SIG-M5 treated with dmso at 0.1 percent for 504 hours (cell line): ENCODE measurements at regions not wholly inside any gene's neighbourhood (a gene's known extent, or its start where the extent isn't known, plus 50 kb on each side); places are given as distances from the start of the nearest gene placed in this dataset.

ENCODE experiments used
- DNase-seq: peaks from one replicate; lab custom pipeline; 2025; ENCODE audit not compliant: unreplicated experiment; lab: John Stamatoyannopoulos, UW

DNA sequence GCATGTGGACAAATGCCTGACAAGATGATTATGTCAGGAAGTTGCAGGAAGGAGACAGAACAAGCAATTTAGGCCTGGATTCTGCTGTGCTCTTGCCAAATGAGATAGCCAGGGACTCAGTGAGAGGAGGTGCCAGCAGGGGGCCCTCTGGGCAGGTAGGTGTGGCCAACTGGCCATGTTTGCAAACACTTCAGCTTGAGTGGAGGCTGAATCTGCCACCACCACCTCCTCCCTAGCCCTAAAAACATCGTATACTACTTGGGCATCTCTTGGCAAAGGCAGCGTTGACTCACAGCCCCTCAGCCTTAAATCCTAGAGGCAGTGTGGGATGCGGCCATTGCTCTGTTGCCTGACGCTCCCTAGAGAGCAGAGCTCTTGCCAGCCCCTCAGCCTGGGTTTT, 95.1 kb upstream of the PLET1 start:
- no peak for DNase-seq

DNA sequence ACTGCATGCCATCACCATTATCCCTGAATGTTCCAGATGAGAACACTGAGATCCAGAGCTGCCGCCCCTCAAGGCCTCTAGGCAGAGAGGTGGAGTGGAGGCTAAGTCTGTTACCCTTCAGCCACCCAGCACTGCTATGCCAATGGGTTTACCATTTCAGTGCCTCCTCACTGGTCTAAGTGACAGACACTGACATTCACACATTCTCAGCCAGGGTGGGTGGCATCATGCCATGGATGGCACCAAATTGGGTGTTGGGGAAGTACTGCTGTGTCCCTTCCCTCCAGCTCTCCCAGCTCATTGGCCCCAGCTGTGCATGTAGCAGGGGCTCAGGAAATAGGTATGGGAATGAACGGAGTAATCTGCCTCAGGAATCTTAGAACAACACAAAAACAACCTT, 96.8 kb upstream of the PLET1 start:
- no peak for DNase-seq

DNA sequence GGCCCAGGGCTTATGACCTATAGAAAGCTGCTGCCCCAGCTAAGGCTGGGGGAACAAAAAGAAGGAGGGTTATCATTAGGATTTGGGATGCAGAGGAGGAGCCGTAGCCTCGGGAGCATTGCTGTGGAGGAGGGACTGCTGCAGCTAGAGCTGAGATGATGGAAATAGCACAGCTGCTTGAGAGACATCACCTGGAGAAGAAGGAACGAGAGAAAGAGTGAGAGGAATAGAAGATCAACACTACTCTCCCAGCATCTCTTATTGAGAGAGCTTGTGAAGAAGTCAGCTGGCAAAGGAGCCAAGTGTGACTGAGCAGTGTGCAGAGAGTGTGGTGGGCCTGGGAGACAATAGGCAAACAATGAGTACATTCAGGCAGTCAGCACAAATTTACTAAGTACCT, 100.7 kb upstream of the PLET1 start:
- DNase-seq: no peak

DNA sequence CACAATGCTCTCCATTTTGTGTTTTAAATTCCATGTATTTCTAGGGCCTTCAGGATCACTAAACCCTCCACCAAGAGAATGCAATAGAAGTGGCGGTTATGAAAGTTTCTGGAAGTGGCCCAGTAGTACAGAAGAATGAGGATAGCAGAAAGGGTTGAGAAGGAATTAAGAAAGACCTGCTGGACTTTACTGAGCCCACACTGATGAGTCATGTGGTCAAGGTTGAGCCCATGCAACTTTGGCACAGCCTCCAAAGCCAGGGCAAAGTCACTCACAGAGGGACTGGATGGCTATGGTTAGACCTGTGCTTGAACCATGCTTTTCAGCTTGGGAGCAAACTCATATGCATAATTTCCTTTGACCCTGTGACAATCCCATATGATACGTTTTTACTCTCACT, 102.9 kb upstream of the PLET1 start:
- DNase-seq: no peak

DNA sequence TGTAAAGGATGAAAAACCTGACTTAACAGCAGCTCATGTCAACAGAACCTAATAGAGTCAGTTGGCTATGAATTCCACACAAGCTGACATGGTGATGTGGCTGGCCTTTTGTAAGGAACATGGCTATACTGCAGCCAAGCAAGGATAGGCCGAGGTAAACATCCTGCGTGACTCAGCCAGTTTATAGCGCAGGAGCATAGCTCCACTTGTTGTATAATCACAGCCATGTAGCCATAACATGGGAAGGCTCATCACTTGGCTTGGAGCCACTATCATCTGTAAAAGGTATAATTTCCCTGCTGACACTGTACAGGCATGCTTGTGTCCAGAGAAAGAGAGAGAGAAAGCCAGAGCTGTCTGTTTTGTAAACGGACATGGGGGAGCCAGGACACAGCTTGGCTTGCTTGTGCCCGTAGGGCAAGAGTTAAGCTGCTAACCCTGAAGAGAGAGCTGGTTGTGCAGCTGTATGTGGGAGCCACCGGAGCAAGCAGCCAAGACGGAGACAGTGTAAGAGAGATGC, 104.4 kb upstream of the PLET1 start:
- DNase-seq: no peak

DNA sequence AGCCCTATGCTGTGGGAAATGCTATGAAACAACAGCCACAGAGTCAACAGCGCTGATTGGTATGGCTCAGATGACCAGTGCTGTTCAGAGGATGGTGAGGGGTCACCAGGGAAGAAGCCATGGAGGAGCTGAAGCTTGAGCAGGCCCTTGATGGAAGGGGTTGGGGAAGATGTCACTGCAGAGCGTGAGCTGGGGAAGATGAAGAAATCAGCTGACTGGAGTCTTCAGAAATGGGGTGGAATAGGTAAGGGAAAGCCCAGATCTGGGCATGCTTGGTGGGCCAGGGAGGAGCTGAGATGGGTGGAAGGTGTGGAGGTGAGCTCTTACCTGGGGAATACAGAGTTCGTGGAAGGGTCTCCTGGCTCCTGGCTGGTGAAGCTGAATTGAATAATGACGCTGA, 105.4 kb upstream of the PLET1 start:
- DNase-seq: no peak

DNA sequence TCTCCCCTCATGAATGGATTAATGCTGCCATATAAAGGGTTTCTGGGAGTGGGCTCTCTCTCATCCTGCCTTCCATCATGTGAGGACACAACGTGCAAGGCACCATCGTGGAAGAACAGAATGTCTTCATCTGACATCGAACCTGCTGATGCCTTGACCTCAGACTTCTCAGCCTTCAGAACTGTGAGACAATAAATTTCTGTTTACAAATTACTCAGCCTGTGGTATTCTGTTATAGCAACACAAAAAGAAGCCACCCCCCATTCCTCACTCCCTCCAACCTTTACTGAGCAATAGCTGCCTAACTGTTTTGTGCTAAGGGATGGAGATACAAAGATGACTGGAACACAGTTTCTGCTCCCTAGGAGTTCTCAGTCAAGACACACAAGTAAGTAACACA, 106.1 kb upstream of the PLET1 start:
- DNase-seq: no peak

DNA sequence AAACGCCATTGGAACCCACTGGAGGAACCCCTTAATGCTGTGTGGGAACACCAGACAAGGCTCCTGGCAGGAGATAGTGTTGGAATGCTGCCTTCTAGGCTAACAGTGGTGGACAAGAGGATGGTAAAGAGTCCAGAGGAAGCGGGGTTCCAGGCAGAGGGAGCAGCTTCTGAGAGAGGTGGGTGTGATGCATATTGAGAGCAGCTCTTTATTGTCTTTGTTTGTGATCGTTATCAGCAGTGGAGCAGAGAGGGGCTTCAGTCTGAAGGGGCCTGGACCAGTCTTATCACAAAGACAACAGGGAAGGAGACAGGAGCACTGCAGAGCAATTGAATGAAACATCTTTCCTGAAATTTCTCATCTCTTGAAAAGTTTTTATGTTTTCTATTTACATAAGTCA, 106.8 kb upstream of the PLET1 start:
- DNase-seq: no peak

DNA sequence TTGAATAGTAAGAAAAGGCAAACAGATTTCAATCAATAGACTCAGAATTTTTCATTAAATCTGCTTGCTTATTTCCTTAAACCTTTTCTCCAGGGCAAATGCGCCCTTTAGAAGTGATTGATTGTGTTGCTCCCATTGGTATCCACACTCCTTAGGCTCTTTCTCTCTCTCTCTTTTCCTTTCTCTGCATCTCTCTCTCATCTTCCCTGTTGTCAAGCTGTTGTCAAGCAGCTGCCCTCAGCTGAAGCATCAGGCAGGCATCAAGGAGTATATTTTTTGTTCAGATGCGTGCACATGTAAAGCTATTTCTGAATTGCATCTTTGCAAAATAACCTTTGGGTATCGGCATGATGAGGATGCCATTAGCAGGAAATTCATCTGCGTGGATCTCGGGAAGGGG, 107.2 kb upstream of the PLET1 start:
- no peak for DNase-seq

DNA sequence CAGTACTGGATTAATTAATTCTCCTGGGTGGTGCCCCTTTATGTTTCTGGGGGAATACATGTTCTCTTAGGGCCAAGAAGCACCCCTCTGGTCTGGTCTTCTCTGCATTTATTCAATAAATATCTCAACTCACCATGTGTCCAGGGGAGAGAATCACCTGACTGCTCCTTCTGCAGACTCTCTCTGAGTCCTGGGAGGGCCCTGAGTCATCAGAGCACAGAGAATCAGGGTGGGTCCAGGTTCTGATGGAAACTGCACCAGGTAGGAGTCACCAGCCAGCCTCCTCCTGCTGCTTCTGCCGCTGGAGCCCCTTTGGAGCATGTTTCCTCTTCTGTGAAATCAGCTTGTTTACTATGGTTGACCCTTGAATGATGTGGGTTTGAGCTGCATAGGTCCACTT, 107.7 kb upstream of the PLET1 start:
- DNase-seq: no peak

DNA sequence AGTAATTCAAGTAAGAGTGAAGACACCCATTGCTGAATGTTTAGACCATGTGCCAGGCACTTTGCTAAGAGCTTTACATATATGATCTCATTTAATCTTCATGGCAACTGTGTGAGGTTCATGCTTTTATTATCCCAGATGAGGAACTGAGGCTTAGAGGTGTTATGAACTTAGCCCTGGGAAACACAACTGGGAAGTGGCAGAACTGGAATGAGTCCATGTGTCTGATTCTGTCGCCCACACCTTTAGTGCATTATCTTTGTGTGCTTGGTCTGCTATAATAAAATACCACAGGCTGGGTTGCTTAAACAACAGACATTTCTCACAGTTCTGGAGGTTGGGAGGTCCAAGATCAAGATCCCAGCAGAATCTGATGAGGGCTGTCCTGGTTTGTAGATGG, 108.7 kb upstream of the PLET1 start:
- DNase-seq: no peak

DNA sequence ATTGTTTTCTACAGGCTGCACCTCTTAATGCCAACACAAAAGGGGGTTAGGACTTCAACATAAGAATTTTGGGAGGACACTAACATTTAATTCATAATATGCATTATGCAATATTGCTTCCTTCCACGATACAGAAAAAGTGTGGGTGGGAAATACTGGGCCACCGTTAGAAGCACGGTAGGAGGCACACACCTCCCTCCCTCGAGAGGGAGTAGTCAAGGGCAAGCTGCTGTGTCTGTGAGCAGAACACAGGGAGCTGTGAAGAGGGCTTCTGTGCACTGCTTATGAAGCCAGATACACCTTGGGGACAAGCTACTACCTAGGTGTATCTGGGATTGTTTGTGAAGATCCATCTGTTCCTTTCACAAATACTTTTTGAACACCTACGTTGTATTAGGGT, 109.3 kb upstream of the PLET1 start:
- DNase-seq: no peak

DNA sequence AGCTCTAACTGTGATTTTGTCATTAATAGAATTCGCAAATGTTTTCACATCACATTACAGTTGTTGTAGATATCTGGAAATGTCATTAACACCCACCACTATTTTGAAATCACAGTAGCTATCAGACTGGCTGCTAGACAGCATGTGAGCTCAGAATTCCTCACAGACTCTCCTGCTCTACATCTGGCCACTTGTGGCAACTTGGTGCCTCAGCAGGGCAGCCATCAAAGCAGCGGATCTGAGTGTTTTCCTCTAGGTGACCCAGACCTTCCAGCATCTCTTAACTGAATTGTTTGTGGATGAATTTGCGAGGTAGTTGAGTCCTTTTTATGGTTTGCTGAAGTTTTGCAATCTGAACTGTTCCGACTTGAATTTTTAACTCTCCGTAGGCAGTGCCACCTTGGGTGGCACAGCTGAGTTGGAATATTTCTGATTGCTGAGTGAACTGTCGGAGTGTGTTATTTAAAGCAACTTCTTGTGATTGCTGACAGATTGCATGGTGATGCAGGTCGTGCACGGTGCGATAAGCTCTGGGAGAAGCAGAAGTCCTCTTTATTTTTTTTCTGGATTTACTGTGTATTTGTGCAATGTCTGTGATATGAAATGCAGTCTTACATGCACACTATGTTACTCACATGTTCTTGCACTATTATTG, 114.0 kb upstream of the PLET1 start:
- DNase-seq: no peak

DNA sequence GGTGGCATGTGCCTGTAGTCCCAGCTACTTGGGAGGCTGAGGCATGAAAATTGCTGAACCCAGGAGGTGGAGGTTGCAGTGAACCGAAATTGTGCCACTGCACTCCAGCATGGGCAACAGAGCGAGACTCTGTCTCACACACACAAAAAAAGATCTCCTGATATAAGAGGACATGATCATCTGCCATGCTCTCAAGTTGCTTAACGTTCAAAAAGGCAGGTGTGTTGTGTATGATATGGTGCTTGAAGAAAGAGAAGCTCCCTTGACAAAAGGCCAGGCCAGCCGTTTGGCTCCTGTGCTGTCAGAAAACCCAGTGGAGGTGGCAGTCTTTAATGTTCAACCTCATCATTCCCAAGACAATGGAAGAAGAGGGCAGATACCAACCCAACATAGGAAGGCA, 117.3 kb upstream of the PLET1 start:
- no peak for DNase-seq

DNA sequence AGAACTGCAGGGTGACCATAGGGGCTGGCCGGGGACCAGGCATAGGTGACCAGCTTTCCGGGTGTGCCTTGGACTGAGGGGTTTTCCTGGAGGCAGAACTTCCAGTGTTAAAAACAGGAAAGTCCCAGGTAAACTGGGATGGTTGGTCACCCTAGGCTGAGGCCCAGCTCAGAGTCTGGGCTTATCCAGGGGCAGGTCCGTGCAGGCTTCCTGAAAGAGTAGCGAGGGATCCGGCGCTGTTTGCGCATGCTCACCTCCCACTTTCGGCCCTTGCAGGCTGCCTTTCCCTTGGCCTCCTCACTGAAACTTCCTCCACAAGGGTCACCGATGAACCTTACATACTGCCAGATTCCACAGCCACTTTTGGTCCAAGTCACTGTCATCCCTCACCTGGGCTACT, 119.8 kb upstream of the PLET1 start:
- no peak for DNase-seq

DNA sequence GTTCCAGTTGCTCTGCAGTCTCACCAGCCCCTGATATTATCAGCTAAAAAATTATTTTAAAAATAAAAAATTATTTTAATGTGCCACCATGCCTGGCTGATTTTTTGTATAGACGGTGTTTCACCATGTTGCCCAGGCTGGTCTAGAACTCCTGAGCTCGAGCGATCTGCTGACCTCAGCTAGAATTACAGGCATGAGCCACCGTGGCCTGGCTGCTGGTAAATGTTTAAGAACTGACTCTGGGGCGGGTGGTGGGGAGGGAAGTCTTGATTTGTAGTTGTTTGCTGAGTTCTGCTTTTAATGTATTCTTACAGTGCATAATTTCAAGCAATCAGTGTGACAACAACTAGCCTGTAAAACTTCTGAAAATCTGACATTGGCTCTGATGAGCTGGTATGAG, 120.9 kb upstream of the PLET1 start:
- DNase-seq: no peak

DNA sequence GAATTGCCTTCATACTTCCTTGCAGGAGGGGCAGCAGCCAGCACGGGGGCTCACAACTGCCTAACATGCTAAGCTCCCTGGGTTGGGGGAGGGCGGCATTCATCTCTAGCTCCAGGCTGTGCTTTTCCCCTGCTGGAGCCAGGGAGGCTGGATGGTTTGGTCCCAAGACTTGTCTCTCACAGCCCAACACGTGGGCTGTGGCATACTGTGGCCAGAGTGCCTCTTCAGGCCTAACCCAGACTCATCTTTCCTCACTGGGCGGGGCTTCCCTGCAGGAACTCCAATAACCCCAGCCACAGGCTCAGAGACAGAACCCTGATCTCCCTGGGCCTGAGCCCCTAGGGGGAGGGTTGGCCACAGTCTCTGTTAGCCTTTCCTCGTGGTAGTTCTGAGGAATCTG, 121.9 kb upstream of the PLET1 start:
- DNase-seq: no peak

DNA sequence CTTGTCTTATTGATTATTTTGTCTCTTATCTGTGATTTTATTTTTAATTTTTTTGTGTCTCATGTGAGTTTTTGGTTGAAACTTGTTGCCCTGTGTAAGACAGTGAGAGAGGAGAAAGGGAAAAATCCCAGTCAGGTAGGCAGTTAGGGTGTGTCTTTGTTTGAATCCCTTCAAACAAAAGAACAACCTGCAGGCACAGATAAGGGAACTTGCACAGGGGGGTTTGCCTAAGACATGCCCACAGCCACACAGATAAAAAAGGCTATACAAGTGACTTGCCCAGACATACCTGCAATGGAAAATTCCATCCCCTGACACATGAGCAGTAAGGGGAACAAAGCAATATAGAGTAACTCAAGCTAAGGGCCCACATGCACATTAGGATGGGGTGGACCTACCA, 127.8 kb upstream of the PLET1 start:
- DNase-seq: no peak

DNA sequence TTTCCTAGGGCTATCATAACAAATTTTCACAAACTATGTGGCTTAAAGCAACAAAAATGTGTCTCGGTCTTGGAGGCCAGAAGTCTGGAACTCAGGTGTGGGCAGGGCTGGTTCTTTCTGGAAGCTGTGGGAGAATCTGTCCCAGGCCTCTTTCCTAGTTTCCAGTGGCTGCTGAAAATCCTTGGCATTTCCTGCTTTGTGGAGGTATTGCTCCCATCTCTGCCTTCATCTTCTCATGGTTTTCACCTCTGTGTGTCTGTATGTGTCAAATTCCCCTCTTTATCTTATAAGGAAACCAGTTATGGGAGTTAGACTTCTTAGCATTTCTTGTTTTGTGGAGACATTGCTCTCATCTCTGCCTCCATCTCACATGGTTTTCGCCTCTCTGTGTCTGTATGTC, 130.4 kb upstream of the PLET1 start:
- DNase-seq: no peak

DNA sequence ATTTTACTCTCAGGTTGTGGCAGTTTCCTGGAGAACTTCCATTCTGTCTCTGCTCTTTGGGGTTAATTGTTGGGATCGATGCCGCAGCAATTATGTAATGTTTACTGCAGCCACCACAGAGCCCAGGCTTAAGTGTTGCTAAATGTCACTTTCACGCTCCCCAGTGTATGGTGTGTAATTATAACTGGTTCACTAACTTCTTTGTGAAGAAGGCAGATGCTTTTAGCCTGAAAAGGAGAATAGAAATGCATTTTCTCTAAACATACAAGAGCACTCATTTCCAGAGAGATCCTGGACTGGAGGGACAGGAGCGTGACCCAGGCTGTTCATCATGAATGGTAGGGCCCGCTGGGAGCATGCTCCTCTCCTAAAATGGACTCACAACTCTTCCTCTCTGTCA, 132.2 kb upstream of the PLET1 start:
- DNase-seq: no peak

DNA sequence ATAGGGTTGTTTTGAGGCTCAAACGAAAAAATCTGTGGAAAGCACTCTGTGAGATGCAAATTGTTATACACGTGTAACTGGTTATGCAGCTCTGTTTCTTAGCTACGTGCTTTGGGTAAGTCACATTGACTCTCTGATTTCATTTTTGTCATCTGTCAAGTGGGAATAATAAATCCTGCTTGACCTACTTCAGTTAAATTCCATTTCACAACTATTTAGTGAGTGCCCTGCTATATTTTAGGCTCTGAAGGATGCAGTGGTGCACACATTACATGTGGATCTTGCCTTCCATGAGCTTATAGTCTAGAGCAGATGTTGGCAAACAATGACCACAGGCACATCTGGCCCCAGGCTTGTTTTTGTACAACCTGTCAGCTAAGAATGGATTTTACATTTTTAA, 133.6 kb upstream of the PLET1 start:
- DNase-seq: no peak

DNA sequence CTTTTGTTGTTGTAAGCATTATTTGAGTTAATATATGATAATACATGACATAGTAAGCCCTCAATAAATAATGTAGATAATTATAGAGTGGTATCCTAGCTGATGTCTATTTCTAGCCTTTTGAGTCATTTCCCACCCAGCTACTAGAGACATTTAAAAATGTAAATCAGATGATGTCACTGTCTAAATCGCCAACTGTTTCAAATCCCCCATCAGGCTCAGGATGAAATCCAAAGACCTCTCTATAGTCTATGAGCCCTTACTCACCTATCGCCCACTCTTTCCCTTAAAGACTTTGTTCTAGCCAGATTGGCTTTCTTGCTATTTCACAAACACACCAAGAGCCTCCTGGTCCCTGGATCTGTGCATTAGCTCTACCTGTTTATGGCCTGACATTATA, 135.4 kb upstream of the PLET1 start:
- no peak for DNase-seq

DNA sequence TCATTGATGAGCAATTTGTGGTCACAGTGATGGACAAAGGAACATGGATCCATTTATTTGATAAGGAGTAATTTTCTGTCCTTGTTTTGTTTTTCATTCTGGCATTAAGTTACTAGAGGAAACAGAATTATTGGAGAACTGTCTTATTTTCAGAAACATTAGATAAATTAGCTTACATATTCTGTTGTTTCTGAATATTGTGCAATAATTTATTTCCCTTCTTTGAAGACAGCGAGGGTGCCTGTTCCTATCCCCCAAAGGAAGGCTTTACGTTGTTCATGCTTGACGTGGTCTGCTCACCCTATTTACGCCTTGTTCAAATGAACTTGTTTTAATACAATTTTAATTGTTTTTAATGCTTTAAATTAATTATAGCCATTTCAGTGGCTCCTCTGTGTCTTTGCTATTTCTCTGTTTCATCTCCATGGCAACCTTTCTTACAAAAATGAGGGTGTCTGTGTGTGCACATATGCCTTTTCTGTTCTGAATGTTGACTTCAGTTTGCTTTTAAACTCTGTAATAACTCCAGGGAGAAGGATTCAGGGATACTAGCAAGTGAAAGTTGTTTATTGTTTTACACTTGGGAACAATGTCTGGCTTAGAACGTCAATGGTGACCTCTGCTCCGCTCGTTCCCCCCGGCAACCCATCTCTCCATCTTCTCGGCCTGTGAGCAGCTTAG, 138.3 kb upstream of the PLET1 start:
- DNase-seq: no peak
